Kidney glomerular epithelial cell (primary cell): ENCODE measurements at regions not wholly inside any gene's neighbourhood (a gene's known extent, or its start where the extent isn't known, plus 50 kb on each side); places are given as distances from the start of the nearest gene placed in this dataset.
"Not testable (repeated sequence)": the region's sequence is repeated elsewhere in the genome, so short reads cannot be mapped to it uniquely, and the experiment has no call there.

Experiments used
- DNase-seq: peaks from one replicate; lab custom pipeline; 2025; lab: John Stamatoyannopoulos, UW

DNA sequence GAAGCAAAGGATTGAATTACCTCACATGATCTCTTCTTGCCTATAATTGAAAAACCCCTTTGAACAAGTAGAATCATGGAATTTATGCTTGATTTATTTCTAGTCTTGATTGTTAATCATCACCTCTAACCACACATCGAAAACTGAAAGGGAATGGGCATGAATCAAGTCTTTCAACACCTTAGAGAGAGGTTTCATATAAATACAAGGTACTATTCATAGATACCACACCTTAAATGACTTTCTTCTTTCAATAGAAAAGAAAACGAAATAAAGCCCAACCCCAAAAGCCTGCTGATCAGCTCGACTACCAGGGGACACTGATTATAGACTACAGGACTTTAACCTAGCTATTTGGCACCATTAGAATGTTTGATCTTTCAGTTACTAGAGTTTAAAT lies 128.6 kb upstream of the PTPRZ1 start:
- DNase-seq = no peak

DNA sequence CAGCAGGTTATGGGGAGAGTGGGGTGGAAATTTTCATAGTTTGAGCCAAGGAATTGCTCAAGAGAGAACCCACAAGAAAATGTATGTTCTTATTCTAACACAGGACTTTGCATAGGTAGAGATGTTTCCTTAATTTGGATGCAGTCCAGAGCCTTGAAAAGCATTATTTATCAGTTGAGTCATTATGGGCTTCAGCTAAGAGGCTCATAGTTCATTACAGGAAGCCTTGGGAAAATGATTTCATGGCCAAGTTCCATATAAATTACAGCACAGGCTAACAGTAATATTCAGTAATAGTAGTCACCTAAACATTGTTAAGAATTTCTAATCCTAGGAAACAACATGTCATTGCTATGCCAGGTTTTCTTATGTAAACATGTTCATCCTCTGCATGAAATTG lies 131.1 kb upstream of the PTPRZ1 start:
- DNase-seq = no peak

DNA sequence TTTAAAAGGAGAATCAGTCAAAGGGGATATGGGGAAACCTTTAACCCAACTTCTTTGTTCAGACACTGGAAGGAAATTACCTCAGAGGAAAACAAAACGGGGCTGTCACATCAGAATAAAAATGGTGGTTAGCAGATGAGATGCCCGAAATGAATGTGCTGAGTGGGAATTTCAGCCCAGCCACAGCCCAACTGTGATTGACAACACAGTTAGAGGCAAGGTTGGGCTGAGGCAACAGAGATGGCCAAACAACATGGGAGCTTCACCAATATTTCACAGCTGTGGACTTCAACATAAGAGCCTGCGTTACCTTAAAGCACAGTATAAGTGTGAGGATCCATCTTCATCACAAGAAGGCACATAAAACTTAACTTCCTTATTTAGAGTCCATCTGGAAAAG lies 133.5 kb upstream of the PTPRZ1 start:
- DNase-seq = no peak

DNA sequence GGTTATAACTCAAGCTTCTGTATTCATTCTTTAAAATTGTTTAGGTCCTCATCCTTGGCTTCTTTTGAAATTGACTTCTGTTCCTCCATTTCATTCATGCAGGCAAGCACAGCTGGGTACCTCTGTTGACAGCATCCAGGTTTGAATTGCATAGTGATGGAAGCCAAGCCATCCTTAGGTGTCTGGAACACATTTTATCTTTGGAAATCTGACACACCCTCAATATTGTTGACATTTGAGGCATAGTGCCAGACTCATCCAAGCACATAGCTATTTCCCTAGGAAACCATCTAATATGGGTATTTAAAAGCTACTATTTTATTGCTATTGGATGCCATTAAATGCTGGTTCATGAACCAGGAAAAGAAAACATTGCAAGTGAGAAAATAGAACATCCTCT lies 142.1 kb upstream of the PTPRZ1 start:
- no peak for DNase-seq

DNA sequence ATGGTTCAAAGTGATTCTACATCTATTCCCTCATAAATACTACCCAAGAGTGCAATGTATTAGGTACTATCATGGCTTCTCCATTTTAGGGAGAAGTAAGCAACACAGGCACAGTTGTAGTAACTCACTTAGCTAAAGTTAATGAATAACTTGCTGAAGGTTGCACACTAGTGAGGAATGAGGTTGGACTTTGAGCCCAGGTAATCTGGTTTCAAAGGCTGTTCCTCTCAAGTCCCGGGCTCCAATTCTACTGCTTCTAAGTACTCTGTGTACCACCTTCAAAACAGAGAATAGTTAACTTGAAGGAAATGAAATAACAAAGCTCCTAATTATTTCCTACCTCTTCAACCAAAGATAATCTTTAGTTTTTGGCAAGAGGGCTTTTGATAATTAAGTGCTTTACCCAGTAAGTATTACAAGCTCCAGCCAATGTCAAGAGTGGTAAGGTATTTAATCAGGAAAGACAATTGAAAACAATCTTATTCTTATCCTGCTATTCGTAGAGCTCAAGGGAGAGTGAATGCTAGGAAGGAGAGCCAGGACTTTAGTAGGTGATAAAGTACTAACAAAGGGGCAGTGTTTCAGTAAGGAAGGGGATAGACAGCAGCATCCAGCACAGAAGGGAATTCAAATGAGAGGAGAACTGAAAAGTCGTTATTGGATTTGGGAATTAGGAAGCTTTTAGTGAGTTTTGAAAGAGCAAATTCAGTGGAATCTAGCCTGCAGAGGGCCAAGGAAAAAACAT lies 158.2 kb upstream of the PTPRZ1 start:
- no peak for DNase-seq

DNA sequence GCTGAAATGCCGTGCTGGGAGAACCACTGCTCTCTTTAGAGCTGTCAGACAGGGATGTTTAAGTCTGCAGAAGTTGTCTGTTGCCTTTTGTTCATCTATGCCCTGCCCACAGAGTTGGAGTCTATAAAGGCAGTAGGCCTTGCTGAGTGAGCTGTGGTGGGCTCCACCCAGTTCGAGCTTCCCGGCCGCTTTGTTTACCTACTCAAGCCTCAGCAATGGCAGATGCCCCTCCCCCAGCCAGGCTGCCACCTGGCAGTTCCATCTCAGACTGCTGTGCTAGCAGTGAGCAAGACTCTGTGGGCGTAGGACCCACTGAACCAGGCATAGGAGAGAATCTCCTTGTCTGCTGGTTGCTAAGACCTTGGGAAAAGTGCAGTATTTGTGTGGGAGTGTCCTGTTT lies 160.0 kb upstream of the PTPRZ1 start:
- not testable (repeated sequence) for DNase-seq

DNA sequence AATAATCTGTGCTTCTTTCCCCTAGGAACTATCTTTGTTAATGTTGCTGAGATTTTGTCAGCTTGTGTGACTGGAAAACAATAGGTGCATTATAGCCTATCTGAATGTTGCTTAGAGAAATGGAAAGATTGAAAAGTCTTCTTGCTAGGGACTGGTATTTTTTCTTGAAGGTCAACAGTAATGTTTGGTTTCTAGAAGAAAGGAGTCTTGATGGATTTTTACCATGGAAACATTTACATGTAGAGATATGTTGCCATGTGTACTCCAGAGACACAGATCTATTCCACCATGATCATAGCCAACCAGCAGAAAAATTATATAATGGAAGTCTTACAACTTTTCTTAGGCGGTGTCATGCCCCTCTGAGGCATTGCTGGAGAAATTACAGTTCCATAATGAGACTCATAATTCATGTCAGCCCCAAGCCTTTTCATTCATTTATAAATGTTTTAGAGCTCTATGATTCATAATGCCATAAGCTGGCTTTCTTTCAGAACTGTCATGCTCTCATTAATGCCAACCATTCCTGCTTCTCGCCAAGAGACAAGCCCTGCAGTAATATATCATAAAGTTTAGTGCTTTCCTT lies 175.1 kb upstream of the PTPRZ1 start:
- no peak for DNase-seq

DNA sequence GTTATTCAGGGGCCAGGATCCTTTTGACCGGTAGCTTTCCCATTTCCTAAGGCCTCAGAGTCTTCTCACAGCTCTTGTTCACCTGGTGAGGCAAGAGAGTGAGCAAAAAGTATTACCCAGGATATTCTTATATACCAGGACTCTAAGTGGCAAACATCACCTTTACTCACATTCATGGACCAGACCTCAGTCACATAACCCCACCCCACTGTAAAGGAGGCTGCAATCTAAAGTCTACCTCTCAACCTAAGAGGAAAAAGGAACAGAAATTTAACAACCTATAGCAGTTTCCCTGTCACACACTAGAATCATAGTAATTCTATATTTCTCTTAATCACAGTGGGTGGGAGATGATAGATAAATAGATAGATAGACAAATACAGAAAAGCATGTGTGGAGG lies 176.0 kb upstream of the PTPRZ1 start:
- no peak for DNase-seq

DNA sequence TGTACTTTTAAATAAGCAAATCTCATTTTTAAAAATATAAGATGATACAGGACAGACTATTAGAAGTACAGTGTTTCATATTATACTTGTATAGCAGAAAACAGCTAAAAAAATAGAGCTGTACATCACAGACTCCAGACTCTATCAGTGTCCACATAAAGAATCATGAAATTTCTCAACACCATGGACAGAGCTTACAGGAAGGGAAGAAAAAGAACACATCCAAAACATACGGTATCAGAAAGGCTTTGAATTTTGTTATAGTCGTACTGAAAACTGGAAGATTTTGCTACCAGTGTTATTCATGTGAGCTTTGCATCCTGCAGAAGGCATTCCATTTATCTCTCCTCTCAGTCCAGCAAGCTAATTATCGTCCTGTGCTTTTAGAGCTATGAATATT lies 183.2 kb upstream of the PTPRZ1 start:
- no peak for DNase-seq

DNA sequence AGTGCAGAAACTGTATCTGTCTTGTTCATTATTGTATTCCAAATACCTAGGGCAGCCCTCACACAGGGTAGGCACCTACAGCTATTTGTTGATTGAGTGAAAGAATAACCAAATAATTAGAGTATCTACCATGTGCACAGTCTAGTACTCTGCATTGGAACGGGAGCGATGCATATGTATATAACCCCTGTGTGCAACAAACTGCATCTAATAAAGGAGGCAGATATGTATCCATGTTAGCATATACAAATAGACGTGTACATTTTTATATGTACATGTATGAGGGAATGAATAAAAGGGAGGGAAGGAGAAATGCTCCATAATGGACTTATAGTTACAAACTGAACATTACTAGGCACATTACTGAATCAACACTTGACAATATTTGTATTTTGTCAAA lies 191.3 kb upstream of the PTPRZ1 start:
- DNase-seq = no peak

DNA sequence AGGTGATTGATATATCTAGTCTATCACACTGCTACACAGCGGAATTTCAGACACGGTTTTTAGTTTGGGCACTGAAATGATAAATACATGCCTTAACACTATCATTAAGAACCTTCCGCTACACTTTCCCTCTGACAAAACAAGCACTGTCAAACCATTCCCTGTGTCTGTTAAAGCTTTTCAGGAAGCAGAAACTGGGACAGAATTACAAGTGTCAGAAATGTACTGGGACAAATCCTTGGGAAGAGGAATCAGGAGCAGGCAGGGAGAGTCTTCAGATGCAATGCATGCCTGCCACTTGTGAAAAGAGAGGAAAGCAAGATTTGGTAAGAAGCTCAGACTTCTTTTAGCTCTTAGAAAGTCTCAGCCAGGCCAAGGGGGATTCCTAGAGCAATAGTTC lies 196.8 kb upstream of the PTPRZ1 start:
- no peak for DNase-seq

DNA sequence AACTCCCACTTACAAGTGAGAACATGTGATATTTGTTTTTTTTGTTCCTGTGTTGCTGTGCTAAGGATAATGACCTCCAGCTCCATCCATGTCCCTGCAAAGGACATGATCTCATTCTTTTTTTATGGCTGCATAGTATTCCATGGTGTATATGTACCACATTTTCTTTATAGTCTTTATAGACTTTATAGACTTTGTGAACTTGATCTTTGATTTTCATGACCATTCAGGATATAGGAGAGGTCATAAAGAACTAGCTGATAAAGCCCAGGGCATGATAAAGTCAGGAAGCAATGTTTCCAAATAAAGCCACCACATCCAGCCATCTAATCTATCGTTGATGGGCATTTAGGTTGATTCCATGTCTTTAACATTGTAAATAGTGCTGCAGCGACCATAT lies 198.5 kb upstream of the PTPRZ1 start:
- DNase-seq = not testable (repeated sequence)

DNA sequence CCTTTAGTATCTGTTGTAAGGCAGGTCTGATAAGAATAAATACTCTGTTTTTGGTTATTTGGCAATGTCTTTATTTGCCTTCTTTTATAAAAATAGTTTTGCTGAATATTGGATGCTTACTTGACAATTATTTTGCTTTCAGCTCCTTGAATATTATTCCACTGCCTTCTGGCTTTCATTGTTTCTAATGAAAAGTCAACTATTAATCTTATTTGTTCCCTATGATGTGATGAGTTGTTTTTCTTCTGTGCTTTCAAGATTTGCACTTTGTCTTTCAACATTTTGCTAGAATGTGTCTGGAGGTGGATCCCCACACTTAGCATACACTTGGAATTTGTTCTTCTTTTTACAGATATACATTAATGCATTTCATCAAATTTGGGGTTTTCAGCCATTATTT lies 203.8 kb upstream of the PTPRZ1 start:
- DNase-seq = no peak

DNA sequence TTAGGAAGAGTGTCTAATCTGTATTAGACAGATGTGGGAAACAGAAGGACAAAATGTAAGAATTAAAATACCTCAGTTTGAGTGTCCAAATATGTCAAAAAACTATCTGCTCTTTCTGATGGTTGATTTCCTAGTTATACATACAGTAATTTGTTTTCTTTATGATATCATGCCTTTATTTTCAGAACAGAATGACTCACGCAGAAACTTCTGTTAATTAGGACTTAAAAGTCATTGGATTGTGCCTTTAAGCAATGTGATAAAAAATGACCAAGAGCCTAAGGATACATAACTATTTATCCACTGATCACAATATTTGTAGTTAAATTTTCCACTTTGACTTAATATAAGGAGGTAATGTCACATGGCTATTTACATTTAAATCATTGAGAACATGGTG lies 206.7 kb upstream of the PTPRZ1 start:
- DNase-seq = no peak

DNA sequence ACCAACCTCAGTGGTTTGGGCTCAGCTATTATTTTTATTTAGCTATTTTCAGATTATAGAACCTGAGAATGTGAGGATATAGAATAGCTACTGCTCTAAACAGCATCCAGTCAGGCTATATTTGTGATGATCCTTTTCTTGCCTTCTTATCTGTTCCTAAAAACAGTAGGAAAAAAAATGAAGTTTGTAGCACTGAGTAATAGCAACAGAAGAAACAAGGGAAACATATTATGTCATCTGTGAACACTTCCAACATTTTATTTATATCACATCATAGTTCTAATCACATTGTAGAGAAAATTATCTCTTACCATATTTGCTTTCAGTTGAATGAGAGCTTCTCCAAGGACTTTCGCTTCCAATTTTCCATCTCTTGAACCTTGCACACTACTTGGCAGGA lies 229.6 kb upstream of the PTPRZ1 start:
- DNase-seq = no peak

DNA sequence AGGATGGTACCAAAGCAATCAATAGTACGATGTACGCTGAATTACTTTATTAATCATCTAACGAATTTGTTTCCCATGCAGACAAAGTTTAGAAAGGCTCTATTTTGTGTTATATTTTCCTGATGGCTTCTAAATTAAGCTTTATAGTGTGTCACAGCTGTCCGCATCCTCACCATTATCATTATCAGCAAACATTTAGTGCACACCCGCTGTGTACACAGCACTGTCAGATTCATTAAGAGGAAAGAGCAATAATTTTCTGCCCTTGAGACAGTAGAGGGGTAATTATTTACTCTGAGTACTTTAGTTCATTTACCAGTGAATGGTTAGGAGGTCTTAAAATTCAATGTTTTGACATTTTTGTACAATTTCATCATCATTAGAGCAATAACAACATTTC lies 233.3 kb upstream of the PTPRZ1 start:
- DNase-seq = no peak

DNA sequence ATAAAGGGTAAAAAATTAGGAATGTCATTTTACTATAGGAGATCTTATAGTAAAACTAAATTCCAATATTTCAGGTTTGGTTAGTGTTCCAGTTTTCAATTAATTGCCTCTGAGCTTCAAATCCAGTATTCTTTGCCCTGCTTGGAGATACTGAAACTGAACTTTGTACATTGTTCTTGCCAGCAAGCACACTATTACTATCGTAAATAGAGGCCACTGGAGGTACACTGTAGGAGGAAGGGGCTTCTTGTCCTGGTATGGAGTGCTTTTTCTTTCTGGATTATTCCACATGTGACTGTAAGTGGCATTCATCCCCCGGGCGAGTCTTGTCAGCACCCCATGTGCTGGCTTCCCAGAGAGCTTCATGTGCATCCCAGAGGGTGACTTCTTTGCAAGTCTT lies 234.7 kb upstream of the PTPRZ1 start:
- DNase-seq = no peak

DNA sequence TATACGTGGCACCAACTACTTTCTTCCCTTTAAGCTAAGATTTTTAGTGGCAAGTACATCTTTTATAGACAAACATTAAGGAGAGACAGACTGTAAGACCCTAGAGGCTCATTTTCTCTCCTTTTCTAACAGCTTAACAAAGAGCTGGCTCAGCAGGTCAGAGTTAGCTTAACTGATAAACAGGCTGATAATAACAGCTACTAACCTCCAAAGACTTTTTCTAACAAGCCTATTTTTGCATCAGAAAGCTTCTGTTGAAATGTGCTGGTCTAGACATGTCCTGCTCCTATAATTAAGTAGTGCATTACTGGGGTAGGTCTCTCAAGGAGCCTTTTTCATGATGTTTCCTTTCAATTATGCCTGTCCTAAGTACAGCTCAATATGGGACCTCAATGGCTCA lies 238.2 kb upstream of the FAM3C start:
- no peak for DNase-seq

DNA sequence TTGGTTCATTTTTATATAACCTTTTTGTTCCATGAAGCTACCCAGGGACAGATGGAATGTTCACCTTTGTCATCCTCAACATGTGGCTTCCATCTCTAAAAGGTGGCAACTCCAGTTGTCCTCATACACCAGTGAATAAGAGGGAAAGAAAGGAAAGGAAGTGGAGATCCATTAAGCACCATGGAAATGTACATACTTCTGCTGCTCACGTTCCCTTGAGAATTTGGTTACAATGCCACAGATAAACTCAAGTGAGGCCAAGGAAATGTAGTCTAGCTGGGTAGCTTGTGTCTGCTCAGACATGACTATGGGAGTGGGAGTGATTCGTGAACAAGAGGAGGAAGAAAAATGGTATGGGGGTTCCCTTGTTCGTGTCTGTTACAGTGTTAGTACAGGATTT lies 237.1 kb upstream of the FAM3C start:
- no peak for DNase-seq

DNA sequence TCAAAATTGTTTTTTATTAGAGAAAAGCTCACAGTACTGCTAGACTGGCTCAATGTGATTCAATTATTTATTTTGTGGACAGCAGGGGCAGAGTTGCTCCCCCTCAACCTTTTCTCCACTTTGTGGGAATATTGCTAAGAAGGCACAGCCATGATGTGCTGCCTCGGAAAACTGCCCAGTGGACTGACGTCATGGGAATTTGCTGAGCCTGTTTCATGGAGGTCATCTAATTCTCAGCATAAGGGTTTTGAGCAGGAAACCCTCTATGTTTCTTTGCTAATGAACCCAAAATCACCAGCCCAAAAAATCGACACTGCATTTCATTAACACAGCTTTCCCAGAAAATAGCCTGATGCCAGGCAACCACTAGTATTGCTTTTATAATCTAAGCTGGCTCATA lies 228.8 kb upstream of the FAM3C start:
- no peak for DNase-seq

DNA sequence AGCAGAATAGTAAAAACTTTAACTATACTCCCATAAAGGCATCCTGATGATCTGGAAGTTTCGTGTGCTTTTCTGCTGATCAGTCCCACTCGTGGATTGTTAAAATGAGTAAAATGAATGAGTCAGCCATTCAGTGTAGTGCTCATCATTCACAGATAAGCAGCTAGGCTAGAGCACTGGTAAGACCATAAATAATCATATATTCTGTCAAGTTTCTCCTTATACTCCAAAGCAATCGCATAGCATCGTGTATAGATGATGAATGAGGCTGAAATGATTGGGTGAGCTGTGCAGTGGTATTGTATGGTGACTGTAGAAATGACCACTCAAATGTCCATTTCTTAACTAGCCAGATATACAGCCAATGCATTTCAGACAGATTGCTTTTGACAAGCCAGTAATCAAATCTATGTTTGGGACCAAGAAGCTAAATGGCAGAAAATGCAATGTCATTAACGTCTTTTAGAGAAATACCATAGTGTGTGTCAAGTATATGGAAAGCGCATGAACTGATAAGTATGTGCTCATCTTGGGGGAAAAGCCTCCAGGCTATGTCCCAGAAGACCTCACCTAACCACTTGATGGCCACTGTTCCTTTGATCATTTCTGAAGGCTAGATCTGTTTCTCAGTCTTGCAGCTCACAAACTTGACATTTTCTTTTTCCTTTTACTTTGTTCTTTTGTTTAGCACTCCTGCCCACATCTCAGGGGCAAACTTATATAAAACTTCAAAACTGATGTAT lies 227.2 kb upstream of the FAM3C start:
- no peak for DNase-seq

DNA sequence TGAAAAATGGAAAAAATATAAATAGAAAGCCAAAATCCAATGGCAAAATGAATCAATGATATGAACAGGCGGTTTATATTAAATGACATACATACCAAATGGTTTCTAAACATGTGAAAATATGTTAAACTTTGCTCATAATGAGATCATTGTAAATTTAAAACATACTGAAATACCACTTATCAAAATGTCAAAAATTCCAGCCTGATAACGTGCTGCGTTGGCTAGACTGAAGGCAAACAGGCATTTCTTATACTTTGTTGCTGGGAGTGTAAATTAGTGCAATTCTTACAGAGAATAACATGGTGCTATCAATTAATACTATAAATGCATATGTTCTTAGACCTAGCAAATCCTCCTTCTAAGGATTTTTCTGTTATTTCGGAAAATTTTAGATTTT lies 225.8 kb upstream of the FAM3C start:
- no peak for DNase-seq

DNA sequence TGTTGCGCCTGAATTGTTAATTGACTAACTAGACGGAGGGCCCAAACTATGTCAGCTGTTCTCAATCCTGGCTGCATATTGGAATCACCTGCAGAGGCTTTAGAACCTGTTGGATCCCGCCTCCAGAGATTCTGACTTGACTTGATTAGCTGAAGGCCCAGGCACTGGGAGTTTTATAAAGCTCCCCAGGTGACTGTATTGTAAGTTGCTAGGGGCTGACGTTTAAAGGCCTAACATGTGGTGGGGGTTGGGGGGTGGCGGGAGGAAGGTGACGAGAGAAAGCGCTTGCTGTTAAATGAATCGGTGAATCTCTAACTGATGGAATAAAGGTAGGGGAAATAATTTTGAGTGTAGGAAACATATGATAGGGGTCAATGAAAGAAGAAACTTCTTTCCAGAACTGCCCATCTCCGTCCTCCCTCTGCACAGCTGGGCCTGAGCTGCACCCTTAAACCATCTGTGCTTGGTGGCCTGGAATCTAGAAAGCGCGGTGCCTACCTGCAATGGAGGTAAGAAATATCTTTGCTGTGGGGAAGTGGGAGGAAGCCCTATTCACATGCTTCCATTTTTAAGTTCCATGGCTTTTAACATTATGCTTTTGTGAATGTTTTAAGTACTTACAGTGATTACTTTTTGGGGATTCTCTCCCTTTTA lies 225.0 kb upstream of the FAM3C start:
- no peak for DNase-seq
